Suprapubic skin (tissue), 3 donors: ENCODE measurements at regions not wholly inside any gene's neighbourhood (a gene's known extent, or its start where the extent isn't known, plus 50 kb on each side); places are given as distances from the start of the nearest gene placed in this dataset.

ENCODE experiments used
- EP300 ChIP-seq: sonication (generic); formaldehyde crosslinking; IDR thresholded peaks from one replicate; pipeline ENCODE4 v1.6.1; 2017; ENCODE audit warnings: antibody characterized with exemption
- POLR2A ChIP-seq, 2 donors: fragments of 450-650 bp; IDR thresholded peaks; one replicate each; pipeline ENCODE4 v1.6.1; 2017; ENCODE audit warnings: antibody characterized with exemption in 2 of 2, mild to moderate bottlenecking in 2 of 2, moderate library complexity in 2 of 2
- TF ChIP-seq, protein P1 (sequence below), 2 donors: fragments of 200-600 bp in 1 of 2; fragments of 450-650 bp in 1 of 2; sonication (generic) in 1 of 2; IDR thresholded peaks; one replicate each; pipeline ENCODE4 v1.5.1; 2016 to 2019; ENCODE audit warnings: antibody characterized with exemption in 2 of 2, mild to moderate bottlenecking in 1 of 2, moderate library complexity in 1 of 2

- TF ChIP-seq POLR2A (IDR thresholded peaks at IDR 0.05), result no peak
- no peak for TF ChIP-seq EP300
- TF ChIP-seq, protein P1, sequence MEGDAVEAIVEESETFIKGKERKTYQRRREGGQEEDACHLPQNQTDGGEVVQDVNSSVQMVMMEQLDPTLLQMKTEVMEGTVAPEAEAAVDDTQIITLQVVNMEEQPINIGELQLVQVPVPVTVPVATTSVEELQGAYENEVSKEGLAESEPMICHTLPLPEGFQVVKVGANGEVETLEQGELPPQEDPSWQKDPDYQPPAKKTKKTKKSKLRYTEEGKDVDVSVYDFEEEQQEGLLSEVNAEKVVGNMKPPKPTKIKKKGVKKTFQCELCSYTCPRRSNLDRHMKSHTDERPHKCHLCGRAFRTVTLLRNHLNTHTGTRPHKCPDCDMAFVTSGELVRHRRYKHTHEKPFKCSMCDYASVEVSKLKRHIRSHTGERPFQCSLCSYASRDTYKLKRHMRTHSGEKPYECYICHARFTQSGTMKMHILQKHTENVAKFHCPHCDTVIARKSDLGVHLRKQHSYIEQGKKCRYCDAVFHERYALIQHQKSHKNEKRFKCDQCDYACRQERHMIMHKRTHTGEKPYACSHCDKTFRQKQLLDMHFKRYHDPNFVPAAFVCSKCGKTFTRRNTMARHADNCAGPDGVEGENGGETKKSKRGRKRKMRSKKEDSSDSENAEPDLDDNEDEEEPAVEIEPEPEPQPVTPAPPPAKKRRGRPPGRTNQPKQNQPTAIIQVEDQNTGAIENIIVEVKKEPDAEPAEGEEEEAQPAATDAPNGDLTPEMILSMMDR (IDR thresholded peaks at IDR 0.05), result no peak
These were observed 69.4 kb upstream of the MTPN start for GRCh38 chr7:136046548-136046947.
